ENCODE measurements at regions not wholly inside any gene's neighbourhood (a gene's known extent, or its start where the extent isn't known, plus 50 kb on each side); places are given as distances from the start of the nearest gene placed in this dataset.
A peak's percentile ranks its signal among the peaks of the same experiment; 100 is the strongest.

GRCh38 chr2:60659026-60659425 is 97.0 kb upstream of the PAPOLG start:
- no peak for DNase-seq

GRCh38 chr2:60661073-60661738 is 94.9 kb upstream of the PAPOLG start:
- no peak for DNase-seq

- no peak for DNase-seq
Measured at GRCh38 chr2:60662781-60663180, 93.3 kb upstream of the PAPOLG start.

- DNase-seq: no peak
Measured at GRCh38 chr2:60671966-60672365, 84.1 kb upstream of the PAPOLG start.

- DNase-seq: peak; percentile 30
Measured at GRCh38 chr2:60674524-60675165, 81.4 kb upstream of the PAPOLG start.

- DNase-seq: no peak
Measured at GRCh38 chr2:60675301-60675700, 80.8 kb upstream of the PAPOLG start.

GRCh38 chr2:60676706-60677330 is 79.2 kb upstream of the PAPOLG start:
- no peak for DNase-seq

GRCh38 chr2:60677356-60677755 is 78.7 kb upstream of the PAPOLG start:
- no peak for DNase-seq

GRCh38 chr2:60678551-60678950 is 77.5 kb upstream of the PAPOLG start:
- DNase-seq: no peak

- DNase-seq: no peak
Measured at GRCh38 chr2:60679036-60679780, 76.9 kb upstream of the PAPOLG start.

- DNase-seq: no peak
Measured at GRCh38 chr2:60693551-60693950, 62.5 kb upstream of the PAPOLG start.

GRCh38 chr2:60695793-60696192 is 60.3 kb upstream of the PAPOLG start:
- no peak for DNase-seq

- no peak for DNase-seq
Measured at GRCh38 chr2:60699617-60700016, 56.5 kb upstream of the PAPOLG start.

GRCh38 chr2:60706021-60706420 is 50.0 kb upstream of the PAPOLG start:
- DNase-seq: no peak

Data from NCI-H2107 (cell line).